HG03521 (cell line): ENCODE measurements at regions not wholly inside any gene's neighbourhood (a gene's known extent, or its start where the extent isn't known, plus 50 kb on each side); places are given as distances from the start of the nearest gene placed in this dataset.

Experiments
- ATAC-seq: cut with Tn5 transposase; IDR thresholded peaks from one replicate; pipeline ENCODE4 v1.9.1; 2021; ENCODE audit warnings: mild to moderate bottlenecking, moderate library complexity; ENCODE audit not compliant: unreplicated experiment

- ATAC-seq = no peak
These were observed 1080.1 kb upstream of the EEF2KMT start for GRCh38 chr16:6177616-6178180.

- ATAC-seq = no peak
These were observed 1072.4 kb upstream of the EEF2KMT start for GRCh38 chr16:6170022-6170421.

GRCh38 chr16:6165330-6165979 lies 1067.9 kb upstream of the EEF2KMT start:
- ATAC-seq = no peak

GRCh38 chr16:6160871-6161270 lies 1063.3 kb upstream of the EEF2KMT start:
- no peak for ATAC-seq

GRCh38 chr16:6160303-6160702 lies 1062.7 kb upstream of the EEF2KMT start:
- no peak for ATAC-seq

GRCh38 chr16:6157806-6158205 lies 1060.2 kb upstream of the EEF2KMT start:
- ATAC-seq = no peak

GRCh38 chr16:6155271-6155670 lies 1057.7 kb upstream of the EEF2KMT start:
- no peak for ATAC-seq

- no peak for ATAC-seq
These were observed 1056.3 kb upstream of the EEF2KMT start for GRCh38 chr16:6153901-6154300.

- no peak for ATAC-seq
These were observed 1051.4 kb upstream of the EEF2KMT start for GRCh38 chr16:6149031-6149430.

GRCh38 chr16:6148361-6148760 lies 1050.8 kb upstream of the EEF2KMT start:
- ATAC-seq = no peak

GRCh38 chr16:6146874-6147425 lies 1049.4 kb upstream of the EEF2KMT start:
- no peak for ATAC-seq

GRCh38 chr16:6146356-6146755 lies 1048.8 kb upstream of the EEF2KMT start:
- no peak for ATAC-seq

GRCh38 chr16:6144463-6144862 lies 1046.9 kb upstream of the EEF2KMT start:
- ATAC-seq = no peak

- ATAC-seq = no peak
These were observed 1045.4 kb upstream of the EEF2KMT start for GRCh38 chr16:6143020-6143419.

GRCh38 chr16:6133009-6133557 lies 1035.5 kb upstream of the EEF2KMT start:
- no peak for ATAC-seq

GRCh38 chr16:6132121-6132520 lies 1034.5 kb upstream of the EEF2KMT start:
- ATAC-seq = no peak

- ATAC-seq = no peak
These were observed 1034.0 kb upstream of the EEF2KMT start for GRCh38 chr16:6131526-6132050.

GRCh38 chr16:6125483-6126259 lies 1028.1 kb upstream of the EEF2KMT start:
- ATAC-seq = no peak

- no peak for ATAC-seq
These were observed 1026.5 kb upstream of the EEF2KMT start for GRCh38 chr16:6124136-6124535.

GRCh38 chr16:6122401-6122800 lies 1024.8 kb upstream of the EEF2KMT start:
- ATAC-seq = no peak

GRCh38 chr16:6114691-6115090 lies 1017.1 kb upstream of the EEF2KMT start:
- no peak for ATAC-seq
